ENCODE measurements at regions not wholly inside any gene's neighbourhood (a gene's known extent, or its start where the extent isn't known, plus 50 kb on each side); places are given as distances from the start of the nearest gene placed in this dataset.
"Not testable (repeated sequence)": the region's sequence is repeated elsewhere in the genome, so short reads cannot be mapped to it uniquely, and the experiment has no call there.

DNA sequence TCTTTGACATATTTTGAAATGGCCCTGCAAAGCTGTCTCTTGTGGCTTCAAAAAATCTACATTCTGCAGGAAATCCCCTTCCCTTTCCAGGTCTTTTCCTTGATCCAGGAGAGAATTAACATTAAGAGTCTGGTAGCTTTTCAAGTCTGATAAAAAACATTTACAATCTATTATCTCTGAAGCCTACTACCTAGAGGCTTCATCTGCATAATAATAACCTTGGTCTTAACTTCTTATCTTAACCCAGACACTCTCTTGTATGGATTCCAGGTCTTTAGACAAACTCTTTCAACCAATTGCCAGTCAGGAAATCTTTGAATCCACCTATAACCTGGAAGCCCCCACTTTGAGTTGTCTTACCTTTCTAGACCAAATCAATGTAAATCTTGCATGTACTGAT, 179.3 kb upstream of the ZC3H15 start:
- no peak for DNase-seq

- DNase-seq = no peak
Measured at GRCh38 chr2:186307871-186308270, 178.2 kb upstream of the ZC3H15 start.

- DNase-seq = no peak
Measured at GRCh38 chr2:186308347-186308746, 177.7 kb upstream of the ZC3H15 start.

DNA sequence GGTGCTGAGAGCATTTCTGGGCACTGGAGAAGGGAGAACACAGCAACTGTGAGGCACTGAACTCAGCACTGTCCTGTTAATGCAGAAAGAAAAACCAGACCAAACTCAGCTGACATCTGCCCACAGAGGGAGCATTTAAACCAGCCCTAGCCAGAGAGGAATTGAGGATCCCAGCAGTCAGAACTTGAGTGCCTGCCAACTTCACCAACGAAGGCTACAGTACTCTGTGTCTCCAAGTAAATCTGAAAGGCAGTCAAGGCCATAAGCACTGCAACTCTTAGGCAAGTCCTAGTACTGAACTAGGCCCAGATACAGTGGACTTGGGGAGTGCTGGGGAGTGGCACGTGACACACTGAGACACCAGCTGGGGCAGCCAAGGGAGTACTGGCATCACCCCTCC, 176.2 kb upstream of the ZC3H15 start:
- no peak for DNase-seq

DNA sequence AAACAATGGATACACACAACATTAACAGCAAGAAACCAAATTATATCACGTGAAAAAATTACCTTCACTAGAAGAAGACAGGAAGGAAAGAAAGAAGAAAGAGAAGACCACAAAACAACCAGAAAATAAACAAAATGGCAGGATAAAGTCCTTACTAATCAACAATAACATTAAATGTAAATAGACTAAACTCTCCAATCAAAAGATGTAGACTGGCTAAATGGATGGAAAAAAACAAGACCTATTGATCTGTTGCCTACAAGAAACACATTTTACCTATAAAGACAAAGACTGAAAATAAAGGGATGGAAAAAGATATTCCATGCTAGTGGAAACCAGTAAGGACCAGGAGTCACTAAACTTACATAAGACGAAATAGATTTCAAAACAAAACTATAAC, 167.0 kb upstream of the ZC3H15 start:
- no peak for DNase-seq

DNA sequence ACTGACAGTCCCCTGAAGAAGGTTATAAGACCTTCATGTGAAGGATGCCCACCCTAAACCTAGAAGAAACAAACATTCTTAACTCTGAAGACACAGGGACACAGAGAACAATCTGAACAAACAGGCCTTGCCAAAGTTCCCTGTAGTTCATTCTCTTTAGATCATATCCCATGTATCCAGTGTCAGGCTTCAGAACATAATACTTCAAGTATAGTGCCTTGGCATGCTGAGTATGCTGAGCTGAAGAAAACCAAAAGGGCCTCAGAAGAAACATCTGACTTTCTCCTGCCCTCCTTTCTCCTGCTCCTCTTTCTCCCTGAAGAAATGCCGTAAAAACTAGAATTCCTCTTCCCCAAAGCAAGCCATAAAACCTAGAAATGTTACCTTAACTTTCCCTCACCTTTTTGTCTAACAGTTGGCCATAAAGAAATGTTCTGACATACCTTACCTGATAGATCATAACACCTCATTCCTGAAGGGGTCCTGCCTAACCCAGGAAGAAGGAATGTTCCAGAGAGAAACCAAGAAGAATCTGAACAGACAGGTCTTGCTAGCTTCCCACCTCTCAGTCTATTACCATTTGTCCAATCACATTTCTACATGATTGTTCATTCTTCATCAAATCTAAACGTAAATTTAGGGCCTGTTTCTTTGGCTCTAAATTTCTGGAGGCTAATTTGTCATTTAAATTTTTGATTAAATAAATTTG, 160.1 kb upstream of the ZC3H15 start:
- no peak for DNase-seq

DNA sequence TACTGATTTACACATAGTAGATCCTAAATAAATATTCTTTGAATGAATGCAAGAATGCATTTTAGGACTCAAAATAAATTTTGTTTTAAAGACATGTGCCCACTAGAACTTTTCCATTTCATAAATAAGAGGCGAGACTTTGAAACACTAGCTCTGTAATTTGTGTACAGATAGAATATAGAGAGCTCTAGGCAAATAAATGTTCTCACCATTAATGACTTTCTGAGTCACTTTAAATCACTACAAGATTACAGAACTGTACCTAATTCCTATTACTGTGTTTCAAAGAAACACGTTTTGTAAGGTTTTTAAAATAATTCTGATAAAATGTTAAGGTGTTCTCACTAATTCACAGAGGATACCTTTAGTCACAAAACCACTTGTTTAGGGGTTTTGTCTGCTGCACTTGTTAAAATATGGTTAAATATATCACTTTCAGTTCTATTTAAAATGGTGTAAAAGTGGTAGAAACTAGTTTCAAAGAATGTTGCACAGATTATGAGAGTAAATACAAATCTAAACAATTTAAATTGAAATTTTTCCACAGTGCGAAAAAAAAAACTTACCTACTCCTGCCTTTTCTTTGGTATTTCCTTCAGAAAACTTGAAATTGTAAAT, 158.7 kb upstream of the ZC3H15 start:
- DNase-seq = no peak

DNA sequence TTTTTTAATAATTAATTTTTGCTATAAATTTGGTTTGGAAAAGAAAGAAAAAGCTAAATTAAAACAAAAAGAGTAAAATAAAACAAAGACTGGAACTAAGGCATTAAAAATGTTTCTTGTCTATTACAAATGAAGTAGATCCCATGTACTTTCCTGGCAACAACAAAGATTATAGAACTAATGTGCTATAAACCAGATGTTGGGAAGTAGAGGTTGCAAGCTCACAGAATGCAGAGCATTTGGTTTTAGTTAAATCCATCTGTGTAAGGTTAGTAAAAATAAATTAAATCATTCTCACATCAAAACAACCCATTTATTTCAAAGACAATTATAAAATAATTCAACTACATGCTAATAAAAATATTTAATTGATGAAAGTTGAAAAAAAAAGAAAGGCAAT, 157.2 kb upstream of the ZC3H15 start:
- no peak for DNase-seq

- DNase-seq = no peak
Measured at GRCh38 chr2:186330050-186330449, 156.0 kb upstream of the ZC3H15 start.

- no peak for DNase-seq
Measured at GRCh38 chr2:186339716-186340115, 146.3 kb upstream of the ZC3H15 start.

DNA sequence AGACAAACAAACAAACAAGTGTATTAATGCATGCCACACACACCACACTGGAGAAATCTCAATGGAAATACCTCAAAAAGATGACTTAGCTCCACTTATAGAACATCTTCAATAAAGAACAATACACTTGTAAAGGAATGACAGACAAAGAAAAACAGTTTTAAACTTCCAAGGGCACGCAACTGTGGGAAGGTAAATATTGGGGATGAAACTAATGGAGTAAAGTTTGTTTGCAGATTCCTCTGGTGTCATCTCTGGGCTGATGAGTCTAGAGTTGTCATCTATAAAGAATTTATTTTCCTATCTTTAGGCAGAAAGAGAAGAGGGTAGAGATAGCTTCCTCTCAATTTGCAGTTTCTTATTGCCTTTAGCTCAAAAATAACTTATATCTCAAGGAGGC, 144.0 kb upstream of the ZC3H15 start:
- no peak for DNase-seq

DNA sequence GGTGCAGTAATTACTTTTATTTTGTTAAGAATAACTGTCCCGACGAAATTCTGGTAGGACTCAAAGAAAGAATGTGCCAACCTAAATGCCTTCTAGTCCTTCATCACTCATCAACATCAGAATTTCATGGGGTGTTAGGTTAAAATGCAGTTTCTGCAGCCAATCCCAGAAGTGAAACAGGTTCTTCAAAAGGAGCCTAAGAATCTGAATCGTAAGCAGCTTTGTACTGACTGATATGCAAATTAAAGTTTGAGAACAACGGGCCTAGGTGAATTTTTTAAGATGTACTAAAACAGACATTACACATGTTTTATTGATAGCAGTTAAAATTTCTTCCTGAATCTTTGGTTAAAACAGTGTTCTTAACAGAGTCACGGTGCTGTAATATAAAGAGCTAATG, 140.3 kb upstream of the ZC3H15 start:
- DNase-seq = no peak

- DNase-seq = no peak
Measured at GRCh38 chr2:186346216-186346615, 139.8 kb upstream of the ZC3H15 start.

GRCh38 chr2:186347472-186347871, 138.6 kb upstream of the ZC3H15 start:
- DNase-seq = peak; percentile 85

GRCh38 chr2:186348200-186348599, 137.9 kb upstream of the ZC3H15 start:
- DNase-seq = no peak

DNA sequence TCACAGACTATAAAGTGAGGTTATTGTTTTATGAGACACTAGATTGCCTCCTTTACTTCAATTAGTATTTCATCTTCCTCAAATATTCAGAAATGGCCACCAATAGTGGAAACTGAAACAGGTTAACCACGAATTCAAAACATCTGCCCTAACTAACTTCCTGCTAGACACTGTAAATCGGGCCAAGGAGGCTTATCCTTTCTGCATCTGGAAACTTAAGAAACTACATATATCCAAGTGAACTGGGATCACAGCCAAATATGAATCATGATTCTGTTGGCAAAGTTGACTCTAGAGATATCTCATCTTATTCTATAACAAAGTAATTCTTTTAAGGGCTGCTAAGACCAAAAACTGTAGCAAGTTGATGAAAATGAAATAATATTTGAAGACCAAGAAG, 136.6 kb upstream of the ZC3H15 start:
- DNase-seq = no peak

DNA sequence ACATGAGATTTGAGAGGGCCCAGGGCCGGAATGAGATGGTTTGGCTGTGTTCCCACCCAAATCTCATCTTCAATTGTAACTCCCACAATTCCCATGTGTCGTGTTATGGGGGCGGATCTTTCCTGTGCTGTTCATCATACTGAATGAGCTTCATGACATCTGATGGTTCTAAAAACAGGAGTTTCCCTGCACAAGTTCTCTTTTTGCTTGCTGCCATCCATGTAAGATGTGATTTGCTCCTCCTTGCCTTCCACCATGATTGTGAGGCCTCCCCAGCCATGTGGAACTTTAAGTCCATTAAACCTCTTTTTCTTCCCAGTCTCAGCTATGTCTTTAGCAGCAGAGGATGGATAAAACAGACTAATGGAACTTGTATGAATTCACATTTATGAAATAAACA, 131.9 kb upstream of the ZC3H15 start:
- not testable (repeated sequence) for DNase-seq

DNA sequence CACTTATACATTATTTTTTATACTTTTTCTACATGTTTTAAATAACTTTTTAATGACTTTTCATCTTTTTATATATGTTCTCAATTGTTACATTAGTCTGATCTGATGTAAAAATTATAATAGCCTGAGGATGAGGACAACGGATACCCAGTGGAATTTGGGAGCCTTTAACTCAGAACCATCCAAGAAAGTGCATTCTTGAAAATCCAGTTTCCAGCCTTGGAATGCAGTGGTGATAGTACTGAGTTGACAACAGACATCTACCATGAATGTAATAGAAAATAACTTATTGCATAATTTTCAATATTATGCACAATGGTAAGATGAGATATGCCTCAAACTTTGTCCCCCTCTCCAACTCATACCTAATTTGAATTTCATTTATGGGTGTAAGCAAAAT, 120.7 kb upstream of the ZC3H15 start:
- DNase-seq = no peak

DNA sequence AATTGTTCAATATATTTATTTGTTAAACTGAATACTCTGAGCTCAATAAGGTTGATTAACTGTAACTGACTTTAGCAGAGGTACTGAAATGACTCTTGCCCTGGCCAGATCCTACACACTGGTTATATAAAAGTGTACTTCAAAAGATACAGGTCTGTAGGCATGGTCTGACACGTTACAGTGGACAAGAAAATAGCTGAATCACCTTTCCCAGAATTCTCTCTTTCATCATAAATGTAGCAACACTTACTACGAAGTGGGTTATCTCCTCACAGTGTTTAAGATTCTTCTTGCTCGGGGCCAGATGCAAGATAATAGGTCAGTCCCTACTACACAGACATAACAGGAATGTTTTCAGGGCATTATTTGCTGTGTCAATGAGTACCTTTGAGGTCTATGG, 107.0 kb upstream of the ZC3H15 start:
- DNase-seq = no peak

DNA sequence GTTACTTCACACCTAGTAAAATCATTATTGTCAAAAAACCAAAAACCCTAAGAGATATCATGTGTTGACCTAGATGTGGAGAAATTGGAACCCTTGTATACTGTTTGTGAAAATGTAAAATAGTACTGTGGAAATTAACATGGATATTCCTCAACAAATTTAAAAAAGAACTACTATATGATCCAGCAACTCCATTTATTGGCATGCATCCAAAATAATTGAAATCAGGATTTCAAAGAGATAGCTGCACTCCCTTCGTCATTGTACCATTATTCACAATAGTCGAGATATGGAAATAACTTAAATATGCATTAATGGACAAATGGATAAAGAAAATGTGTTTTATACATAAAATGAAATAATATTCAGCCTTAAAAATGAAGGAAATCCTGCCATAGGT, 105.3 kb upstream of the ZC3H15 start:
- no peak for DNase-seq

DNA sequence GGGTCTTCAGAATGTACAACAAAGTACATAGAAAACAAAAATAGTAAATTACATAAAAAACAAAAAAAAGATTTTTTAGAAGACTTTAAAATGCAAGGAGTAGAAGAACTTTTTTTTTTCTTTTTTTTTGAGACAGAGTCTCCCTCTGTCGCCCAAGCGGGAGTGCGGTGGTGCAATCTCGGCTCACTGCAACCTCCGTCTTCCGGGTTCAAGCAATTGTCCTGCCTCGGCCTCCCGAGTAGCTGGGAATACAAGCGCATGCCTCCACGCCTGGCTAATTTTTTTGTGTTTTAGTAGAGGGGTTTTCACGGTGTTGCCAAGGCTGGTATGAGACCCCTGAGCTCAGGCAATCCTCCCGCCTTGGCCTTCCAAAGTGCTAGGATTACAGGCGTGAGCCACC, 104.5 kb upstream of the ZC3H15 start:
- no peak for DNase-seq

GRCh38 chr2:186382932-186383331, 103.1 kb upstream of the ZC3H15 start:
- peak; percentile 17 for DNase-seq

- DNase-seq = no peak
Measured at GRCh38 chr2:186384226-186384625, 101.8 kb upstream of the ZC3H15 start.

- not testable (repeated sequence) for DNase-seq
Measured at GRCh38 chr2:186385638-186386201, 100.3 kb upstream of the ZC3H15 start.

Measured in COR-L47 (cell line).